ENCODE measurements at regions not wholly inside any gene's neighbourhood (a gene's known extent, or its start where the extent isn't known, plus 50 kb on each side); places are given as distances from the start of the nearest gene placed in this dataset.
A peak's percentile ranks its signal among the peaks of the same experiment; 100 is the strongest.
"Not testable (repeated sequence)": the region's sequence is repeated elsewhere in the genome, so short reads cannot be mapped to it uniquely, and the experiment has no call there.

- H3K4me1 ChIP-seq (ENCODE audit: insufficient read depth, poor library complexity, severe bottlenecking), result no peaks in the 10 kb centered on the region
- H3K27ac ChIP-seq (ENCODE audit: poor library complexity, severe bottlenecking), result no peak overlapping the region
- no peaks in the 10 kb centered on the region for H3K9me3 ChIP-seq (ENCODE audit: severe bottlenecking)
- H3K36me3 ChIP-seq (ENCODE audit: low read depth), result no peaks in the 10 kb centered on the region
- no peak overlapping the region for H3K4me3 ChIP-seq (ENCODE audit: severe bottlenecking)
- peak; percentile 70 for TF ChIP-seq CTCF (IDR thresholded peaks at IDR 0.05; ENCODE audit: poor library complexity, severe bottlenecking)
- DNase-seq (ENCODE audit: low spot score) (no peak), ATAC-seq (ENCODE audit: low read depth) (peak; percentile 61; the same call in 1 of the 3 replicates)
- no peaks in the 10 kb centered on the region for H3K27me3 ChIP-seq (ENCODE audit: insufficient read depth, poor library complexity, severe bottlenecking)
Measured at GRCh38 chr14:25833341-25834126, 764.3 kb downstream of the NOVA1 start.

- H3K4me3 ChIP-seq (ENCODE audit: severe bottlenecking), result no peak overlapping the region
Measured at GRCh38 chr14:25832585-25832984, 765.2 kb downstream of the NOVA1 start.

GRCh38 chr14:25828562-25828961 lies 769.3 kb downstream of the NOVA1 start:
- Histone ChIP-seq H3K4me3 (ENCODE audit: severe bottlenecking) (no peak overlapping the region), H3K27ac (ENCODE audit: poor library complexity, severe bottlenecking) (no peak overlapping the region), H3K27me3 (ENCODE audit: insufficient read depth, poor library complexity, severe bottlenecking) (no peaks in the 10 kb centered on the region), H3K36me3 (ENCODE audit: low read depth) (no peaks in the 10 kb centered on the region), H3K9me3 (ENCODE audit: severe bottlenecking) (no peaks in the 10 kb centered on the region), H3K4me1 (ENCODE audit: insufficient read depth, poor library complexity, severe bottlenecking) (no peaks in the 10 kb centered on the region)
- DNase-seq (ENCODE audit: low spot score) (no peak), ATAC-seq (ENCODE audit: low read depth) (no peak)
- no peak for TF ChIP-seq CTCF (IDR thresholded peaks at IDR 0.05; ENCODE audit: poor library complexity, severe bottlenecking)

More at GRCh38 chr14:25832585-25832984, 765.2 kb downstream of the NOVA1 start:
- no peak for TF ChIP-seq CTCF (IDR thresholded peaks at IDR 0.05; ENCODE audit: poor library complexity, severe bottlenecking)
- Histone ChIP-seq H3K36me3 (ENCODE audit: low read depth) (no peaks in the 10 kb centered on the region), H3K27ac (ENCODE audit: poor library complexity, severe bottlenecking) (no peak overlapping the region), H3K27me3 (ENCODE audit: insufficient read depth, poor library complexity, severe bottlenecking) (no peaks in the 10 kb centered on the region), H3K4me1 (ENCODE audit: insufficient read depth, poor library complexity, severe bottlenecking) (no peaks in the 10 kb centered on the region), H3K9me3 (ENCODE audit: severe bottlenecking) (no peaks in the 10 kb centered on the region)
- peak; percentile 29; the same call in 1 of the 3 replicates for ATAC-seq (ENCODE audit: low read depth)
- no peak for DNase-seq (ENCODE audit: low spot score)

GRCh38 chr14:25826105-25826504 lies 771.7 kb downstream of the NOVA1 start:
- H3K4me3 ChIP-seq (ENCODE audit: severe bottlenecking), result no peak overlapping the region
- no peaks in the 10 kb centered on the region for H3K27me3 ChIP-seq (ENCODE audit: insufficient read depth, poor library complexity, severe bottlenecking)
- ATAC-seq (ENCODE audit: low read depth) (no peak), DNase-seq (ENCODE audit: low spot score) (no peak)
- H3K9me3 ChIP-seq (ENCODE audit: severe bottlenecking), result no peaks in the 10 kb centered on the region
- no peak for TF ChIP-seq CTCF (IDR thresholded peaks at IDR 0.05; ENCODE audit: poor library complexity, severe bottlenecking)
- no peak overlapping the region for H3K27ac ChIP-seq (ENCODE audit: poor library complexity, severe bottlenecking)
- H3K36me3 ChIP-seq (ENCODE audit: low read depth), result no peaks in the 10 kb centered on the region
- no peaks in the 10 kb centered on the region for H3K4me1 ChIP-seq (ENCODE audit: insufficient read depth, poor library complexity, severe bottlenecking)

GRCh38 chr14:25820368-25820767 lies 770.4 kb upstream of the STXBP6 start:
- H3K9me3 ChIP-seq (ENCODE audit: severe bottlenecking), result no peaks in the 10 kb centered on the region
- no peak overlapping the region for H3K4me3 ChIP-seq (ENCODE audit: severe bottlenecking)
- ATAC-seq (ENCODE audit: low read depth) (no peak), DNase-seq (ENCODE audit: low spot score) (no peak)
- no peak overlapping the region for H3K27ac ChIP-seq (ENCODE audit: poor library complexity, severe bottlenecking)
- no peak for TF ChIP-seq CTCF (IDR thresholded peaks at IDR 0.05; ENCODE audit: poor library complexity, severe bottlenecking)
- H3K36me3 ChIP-seq (ENCODE audit: low read depth), result no peaks in the 10 kb centered on the region
- H3K27me3 ChIP-seq (ENCODE audit: insufficient read depth, poor library complexity, severe bottlenecking), result no peaks in the 10 kb centered on the region
- no peaks in the 10 kb centered on the region for H3K4me1 ChIP-seq (ENCODE audit: insufficient read depth, poor library complexity, severe bottlenecking)

GRCh38 chr14:25814622-25815021 lies 764.7 kb upstream of the STXBP6 start:
- not testable (repeated sequence) for ATAC-seq (ENCODE audit: low read depth); H3K4me3 ChIP-seq (ENCODE audit: severe bottlenecking); H3K9me3 ChIP-seq (ENCODE audit: severe bottlenecking); DNase-seq (ENCODE audit: low spot score); H3K27ac ChIP-seq (ENCODE audit: poor library complexity, severe bottlenecking); H3K4me1 ChIP-seq (ENCODE audit: insufficient read depth, poor library complexity, severe bottlenecking); H3K36me3 ChIP-seq (ENCODE audit: low read depth)
- peaks cover 18% of the 10 kb centered on the region for H3K27me3 ChIP-seq (ENCODE audit: insufficient read depth, poor library complexity, severe bottlenecking)
